ENCODE measurements at regions not wholly inside any gene's neighbourhood (a gene's known extent, or its start where the extent isn't known, plus 50 kb on each side); places are given as distances from the start of the nearest gene placed in this dataset.

DNA sequence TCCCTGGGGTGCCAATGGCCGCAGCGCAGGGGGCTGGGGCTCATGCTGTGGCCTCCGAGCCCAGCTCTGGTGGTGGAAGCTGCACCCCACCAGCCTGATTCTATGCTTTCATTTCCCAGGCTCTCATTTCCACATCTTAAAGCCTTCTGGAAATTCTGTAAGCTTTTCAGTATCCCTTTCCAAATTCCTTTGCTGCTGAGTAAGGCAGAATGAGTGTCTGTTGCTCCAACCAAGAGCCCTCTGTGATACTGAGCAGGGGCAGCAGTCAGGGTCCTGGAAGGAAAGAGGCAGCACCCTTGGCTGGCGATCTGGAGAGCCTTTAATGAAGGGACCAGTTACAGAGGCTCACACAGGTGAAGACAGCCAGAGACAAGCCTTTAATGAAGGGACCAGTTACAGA, 79.5 kb upstream of the FOXF1 start:
- DNase-seq, result no peak

DNA sequence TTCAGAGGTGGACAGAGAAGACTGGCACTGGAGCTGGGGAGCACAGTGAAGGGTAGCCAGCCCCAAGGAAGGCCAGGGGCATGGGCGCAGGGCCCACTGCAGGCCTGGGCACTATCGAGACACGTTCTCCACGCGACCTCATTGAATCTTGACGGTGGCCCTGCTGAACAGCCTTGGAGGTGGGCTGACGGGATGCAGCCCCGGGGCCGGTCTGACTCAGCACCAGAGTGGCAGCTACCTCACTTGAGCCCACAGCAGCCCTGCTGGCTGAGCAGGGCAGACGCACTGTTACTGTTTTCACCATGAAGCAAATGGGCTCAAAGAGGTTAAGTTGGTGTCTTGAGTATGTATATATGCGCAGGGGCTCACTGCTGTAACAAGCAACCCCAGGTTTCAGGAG, 78.8 kb upstream of the FOXF1 start:
- no peak for DNase-seq

DNA sequence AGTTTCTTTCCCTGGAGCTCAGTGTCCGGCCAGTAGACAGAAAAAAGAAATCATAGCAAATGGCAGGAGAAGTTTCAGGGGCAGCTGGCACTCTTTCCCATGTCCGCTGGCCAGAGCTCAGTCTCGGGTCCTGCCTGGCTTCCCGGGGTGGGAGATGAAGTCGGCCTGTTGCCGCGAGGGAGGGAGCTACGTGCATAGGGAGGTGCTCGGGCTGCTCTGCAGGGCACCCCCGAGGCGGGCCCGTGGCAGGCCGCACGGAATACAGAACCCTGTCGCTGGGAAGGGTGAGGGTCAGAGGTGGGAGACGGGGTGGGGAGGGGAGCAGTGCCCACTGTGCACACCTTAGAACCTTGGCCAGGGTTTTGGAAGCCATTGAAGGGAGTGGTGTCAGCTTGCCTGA, 78.3 kb upstream of the FOXF1 start:
- no peak for DNase-seq

DNA sequence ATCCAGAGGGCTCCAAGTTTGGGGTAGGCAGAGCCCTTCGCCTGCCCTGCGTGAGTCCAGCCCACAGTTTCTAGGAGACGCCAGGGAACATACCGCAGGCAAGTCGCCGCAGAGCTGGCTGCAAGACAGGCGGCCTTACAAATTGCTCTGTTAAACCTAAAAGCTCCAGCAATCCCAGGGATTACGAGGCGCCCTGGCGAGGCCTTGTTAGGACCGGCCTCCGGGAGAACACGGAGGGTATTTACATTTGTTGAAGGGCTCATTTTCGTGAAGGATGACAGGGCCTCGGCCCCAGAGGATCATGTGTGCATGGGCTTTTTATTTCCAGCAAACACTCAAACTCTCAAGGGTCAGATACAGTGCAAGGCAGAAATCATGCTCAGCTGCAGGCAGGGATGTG, 77.6 kb upstream of the FOXF1 start:
- no peak for DNase-seq

DNA sequence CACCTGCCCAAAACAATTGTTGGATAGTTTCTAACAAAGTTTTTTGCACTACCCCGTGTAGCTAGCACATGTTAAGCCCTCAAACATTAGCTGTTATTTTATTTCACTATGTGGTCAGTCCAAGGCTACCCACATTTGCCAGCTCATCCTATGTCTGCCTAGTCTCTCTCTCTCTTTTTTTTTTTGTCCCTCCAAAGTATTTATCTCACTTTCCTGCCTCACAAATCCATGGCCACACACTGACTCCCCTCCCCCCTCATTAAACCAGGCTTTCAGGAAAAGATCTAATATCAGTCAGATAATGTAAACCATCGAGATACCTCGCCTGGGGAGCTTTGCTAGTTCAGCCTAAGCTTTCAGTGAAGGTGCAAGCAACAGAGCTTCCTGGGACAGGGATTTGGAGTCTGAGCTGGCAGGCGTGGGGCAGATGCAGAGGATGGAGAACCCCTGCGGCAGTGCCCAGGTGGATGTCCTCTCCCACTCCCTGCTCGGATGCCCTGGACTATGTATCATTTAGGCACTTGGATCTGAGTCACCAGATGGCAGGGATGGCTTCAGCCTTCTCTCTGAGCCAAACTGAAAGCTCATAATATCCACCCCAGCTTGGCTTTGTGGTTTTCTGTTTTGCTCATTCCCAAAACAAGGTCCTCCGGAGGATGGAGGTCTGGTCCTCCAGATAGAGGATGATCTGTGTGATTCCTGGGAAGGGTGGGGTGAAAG, 73.7 kb upstream of the FOXF1 start:
- DNase-seq, result no peak

DNA sequence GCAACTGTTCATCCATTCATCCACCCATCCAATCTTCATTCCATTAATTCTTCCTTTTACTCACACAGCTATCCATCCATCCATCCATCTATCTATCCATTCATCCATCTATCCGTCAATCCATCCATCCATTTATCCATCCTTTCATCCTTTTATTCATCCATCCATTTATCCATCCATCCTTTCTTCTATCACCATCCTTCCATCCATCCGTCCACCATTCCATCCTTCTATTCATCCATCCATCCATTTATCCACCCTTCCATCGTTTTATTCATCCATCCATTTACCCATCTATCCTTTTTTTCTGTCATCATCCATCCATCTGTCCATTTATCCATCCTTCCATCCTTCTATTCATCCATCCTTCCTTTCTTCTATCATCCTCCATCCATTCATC, 73.0 kb upstream of the FOXF1 start:
- DNase-seq, result no peak

DNA sequence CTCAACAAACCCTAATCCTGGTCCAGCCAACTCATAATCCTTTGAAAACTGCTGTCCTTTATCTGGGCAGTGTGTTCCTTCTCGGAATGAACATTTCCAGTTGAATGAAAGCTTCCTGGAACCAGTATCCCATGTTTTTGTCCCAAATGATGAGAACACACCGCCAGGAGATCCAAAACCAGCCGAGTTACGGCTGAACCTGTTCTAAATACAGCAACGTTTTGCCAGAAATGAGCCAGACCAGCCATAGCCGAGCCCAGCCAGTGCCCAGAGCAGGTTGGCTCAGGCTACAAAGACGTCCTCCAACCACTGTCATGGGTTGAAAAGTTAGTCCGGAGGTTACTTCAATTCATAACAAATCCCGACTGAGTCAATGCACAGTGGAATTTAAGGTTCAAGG, 67.6 kb upstream of the FOXF1 start:
- no peak for DNase-seq

DNA sequence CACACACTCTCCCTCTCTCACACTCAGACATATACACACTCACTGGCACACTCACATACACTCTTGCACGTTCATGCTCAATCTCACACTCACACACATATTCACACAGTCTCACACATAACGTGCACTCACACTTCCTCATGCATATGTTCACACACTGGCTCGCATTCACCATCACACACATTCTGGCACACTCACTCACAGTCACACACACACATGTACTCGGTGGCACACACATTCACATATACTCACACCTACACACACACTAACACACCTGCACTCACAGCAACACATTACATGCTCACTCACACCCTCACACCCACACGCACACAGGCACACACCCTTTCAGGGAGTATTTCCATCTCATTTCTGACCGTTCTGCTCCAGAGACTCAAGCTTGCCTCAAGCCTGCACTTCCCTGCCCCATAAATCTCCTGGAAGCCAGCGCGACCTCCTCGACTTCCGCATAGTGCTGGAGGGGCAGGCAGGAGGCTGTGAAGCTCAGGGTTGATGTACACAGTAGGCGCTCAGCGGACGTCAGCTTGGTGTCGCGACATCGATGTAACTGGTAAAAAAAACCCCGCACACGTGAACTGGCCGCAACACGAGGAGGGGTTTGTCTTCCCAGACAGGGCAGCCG, 66.7 kb upstream of the FOXF1 start:
- DNase-seq, result no peak

DNA sequence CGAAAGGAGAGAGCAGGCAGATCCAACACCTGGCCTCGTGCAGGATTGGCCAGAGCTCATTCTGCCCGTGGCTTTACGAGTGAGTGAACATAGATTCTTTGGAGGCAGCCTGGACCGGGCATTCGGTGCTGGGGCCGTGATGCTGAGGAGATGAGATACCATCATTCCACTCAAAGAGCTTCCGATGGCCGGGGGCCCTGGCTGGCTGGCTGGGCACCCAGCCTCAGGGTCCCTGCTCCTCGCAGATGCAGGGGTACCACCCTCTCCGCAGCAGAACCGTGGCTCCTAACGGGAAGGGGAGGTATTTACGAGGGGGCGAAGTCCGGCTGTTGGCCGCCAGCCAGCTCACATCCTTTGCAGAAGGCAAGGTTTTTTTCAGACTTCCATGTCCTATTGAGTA, 66.1 kb upstream of the FOXF1 start:
- DNase-seq, result no peak

DNA sequence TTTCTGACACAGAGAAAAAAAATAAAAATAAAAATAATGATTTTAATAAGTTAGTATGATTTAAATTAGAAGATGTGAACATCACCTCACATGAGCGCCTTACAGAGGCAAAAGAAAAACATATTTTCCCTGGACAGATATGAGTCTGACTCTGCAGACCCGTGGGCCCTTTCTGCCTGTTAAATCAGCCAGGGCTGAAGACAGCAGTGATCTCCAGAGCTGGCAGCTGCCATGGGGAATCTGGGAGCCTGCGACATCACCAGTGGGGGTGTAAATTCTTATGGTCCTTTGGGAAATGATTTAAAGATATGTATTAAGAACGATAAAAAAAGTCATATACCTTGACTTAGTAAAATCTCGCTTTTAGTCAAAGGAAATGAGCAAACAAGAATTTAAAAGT, 65.7 kb upstream of the FOXF1 start:
- no peak for DNase-seq

DNA sequence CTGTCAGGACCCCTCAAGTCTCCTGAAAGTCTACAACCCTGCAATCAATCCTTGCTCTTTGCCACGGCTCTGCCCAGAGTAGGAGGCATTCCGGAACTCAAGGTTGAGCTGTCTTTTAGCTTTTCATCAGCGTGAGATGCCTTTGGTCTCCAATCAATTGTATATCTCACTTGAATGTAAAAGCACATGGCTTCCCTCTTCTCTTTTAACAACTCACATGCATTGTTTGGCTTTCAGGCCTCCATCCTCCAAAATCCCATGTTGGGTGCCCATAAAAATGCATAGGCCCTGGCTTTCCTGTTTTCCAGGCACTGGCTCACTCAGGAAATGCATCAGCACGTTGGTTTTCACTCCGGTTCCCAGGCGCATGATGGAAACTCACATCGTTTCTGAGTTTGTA, 64.0 kb upstream of the FOXF1 start:
- DNase-seq, result no peak

DNA sequence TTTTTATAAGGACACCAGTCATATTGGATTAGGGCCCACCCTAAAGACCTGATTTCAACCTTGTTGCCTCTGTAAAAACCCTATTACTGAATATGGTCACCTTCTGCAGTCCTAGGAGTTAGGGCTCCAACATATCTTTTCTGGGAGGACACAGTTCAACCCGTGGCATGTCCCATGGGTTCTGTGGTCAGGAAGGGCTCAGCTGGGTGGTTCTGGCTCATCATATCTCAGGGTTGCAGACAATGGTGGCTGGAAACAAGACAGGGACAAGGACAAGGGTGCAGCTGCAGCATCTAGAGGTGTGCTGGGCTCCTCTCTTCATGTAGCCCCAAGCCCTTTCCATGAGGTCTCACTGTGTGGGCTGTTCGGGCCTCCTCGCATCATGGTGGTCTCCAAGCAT, 63.1 kb upstream of the FOXF1 start:
- DNase-seq, result no peak

DNA sequence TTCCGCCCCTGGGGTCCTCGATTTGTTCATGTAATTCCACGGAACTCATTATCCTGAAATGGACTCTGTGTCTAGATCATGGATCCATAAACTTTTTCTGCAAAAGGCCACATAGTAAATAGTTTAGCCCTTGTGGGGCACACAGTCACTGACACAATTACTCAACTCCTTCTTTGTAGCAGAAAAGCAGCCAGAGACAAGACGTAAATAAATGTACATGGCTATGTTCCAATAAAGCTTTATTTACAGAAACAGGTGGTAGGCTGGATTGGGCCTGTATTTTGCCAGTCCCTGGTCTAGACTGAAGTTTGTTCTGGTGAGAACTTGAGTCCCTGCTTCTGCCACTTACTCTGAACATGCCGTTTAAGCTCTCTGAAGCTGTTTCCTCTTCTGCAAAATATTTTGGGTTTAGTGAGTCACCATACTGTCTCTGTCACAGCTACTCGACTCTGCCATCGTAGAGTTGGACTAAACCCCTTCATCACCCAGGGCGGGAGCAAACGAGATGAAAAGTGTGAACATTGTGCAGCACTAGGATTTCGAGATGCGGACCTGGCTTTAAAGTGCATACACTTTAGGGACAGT, 61.9 kb upstream of the FOXF1 start:
- DNase-seq, result no peak

DNA sequence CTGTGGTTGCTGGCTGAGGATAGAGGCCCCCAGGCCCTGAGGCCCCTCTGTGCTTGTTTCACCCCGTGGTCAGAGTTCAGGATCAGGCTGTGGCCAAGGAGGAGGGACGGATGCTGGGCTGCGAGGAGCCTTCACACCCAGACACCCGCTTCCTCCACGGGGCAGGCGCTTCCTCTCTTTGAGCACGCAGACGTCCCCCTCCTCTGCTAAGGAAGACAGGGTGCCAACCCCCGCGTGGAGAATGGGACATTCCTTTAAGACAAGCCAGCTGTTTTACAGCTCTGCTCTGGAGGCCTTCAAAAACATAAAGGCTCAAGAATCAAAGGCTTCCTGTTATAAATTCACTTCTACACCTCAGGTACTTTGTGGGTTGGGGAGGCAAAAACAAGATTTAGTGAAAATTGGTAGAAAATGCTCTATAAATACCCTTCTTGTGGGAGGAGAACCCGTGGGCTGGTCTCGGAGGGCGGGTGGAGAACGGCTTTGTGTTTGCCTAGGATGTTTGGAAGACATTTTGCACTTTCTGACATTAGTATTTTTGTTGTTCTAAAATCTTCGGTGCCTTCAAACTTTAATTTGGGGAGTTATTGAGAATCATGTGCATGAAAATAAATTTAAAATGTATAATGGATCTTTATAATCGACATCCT, 60.8 kb upstream of the FOXF1 start:
- no peak for DNase-seq

DNA sequence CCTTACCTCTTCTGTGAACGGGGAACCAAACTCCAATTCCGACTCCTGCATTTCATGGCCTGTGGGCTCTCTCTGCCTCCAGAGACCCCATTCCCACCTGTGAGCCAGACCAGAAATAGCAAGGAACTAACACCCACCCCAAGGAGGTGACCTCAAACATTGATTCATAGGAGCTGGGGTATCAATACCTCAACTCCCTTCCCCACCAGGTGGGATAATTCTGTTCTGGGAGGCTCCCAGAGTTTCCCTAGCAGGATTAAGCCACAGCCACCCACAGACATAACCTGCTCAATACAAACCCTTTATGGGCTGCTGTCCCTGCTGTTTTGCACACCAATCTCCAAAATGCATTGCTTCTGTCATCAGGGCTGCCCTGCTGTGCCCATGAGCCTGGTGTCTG, 59.6 kb upstream of the FOXF1 start:
- DNase-seq, result no peak

DNA sequence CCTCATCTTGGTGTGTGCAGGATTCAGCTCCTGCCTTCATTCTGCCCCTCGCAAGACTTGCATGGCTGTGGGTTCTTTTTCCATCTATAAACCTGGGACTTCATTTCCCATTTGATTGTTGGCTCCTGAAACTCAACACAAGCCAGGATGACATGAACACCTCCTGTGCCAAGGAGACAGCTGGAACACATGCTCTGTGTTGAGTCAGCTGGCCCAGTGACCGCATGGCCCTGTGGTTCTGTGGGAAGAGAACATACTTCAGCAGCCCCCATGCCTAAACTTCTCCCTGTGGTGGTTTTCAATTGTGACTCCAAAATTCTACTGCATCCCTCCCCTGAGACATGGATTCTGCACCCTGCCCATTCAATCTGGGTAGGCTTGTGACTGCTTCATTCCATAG, 57.9 kb upstream of the FOXF1 start:
- DNase-seq, result no peak

DNA sequence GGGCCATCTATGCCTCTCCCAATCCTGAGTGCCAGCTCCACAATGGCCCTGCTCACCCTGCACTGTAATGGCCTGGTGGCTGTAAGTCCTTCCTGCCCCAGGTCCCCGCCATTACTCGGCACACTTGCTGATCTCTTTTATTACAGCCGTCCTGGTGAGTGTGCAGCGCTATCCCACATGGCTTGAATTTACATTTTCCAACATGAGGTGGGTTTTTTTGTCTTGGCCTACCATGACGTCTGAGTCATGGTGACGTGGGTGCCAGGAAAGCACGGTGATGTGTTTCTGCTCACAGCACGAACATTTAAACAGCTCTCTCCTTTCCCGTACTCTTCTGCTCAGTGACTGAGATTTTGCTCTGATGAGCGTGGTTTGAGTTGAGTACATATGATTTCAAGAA, 55.2 kb upstream of the FOXF1 start:
- no peak for DNase-seq

DNA sequence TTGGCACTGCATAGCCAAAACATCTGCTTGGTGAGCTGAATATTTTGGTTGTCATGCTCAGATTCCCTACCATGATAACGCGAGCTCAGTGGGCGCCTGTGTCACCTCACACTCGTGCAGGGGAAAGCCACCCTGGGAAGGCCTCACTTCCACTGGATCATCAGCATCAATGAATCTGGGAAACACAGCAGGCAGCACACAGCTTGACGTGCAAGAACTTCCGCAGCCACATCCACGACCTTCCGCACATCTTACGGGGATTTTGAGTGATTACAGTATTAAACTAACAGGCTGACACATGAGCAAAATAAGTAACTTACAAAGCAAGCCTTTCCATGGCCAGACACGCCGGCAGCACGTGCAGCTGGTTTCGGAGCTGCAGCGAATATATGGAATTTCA, 54.7 kb upstream of the FOXF1 start:
- DNase-seq, result no peak

DNA sequence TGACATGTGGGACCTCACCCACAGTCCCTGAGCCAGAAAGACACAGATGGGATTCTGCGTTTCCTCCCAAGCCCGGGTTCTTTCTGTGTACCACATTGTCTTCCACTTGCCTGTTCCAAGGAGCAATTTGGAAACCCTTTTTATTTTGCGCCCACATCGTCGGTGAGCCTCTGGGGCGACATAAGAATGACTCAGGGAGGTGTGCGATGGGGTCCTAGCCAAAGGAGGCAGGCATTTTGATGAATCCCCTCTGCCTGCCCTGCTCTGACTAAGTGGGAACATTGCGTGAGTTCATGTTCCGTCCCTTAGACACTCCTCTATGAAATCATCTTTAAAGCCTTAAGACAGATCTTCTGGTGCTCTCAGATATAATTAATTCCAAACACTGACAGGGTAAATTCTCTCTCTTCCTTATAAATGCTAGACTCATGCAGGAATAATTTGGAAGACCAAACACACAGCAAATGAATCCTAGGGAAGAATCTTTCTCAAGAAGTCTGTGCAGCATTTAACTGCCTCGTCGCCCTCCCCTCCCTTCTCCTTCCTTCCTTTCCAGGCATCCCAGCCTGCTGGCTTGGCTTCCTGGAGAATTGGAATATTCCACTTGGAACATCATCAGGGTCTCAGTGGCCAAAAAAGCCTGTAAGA, 52.7 kb upstream of the FOXF1 start:
- DNase-seq, result no peak

DNA sequence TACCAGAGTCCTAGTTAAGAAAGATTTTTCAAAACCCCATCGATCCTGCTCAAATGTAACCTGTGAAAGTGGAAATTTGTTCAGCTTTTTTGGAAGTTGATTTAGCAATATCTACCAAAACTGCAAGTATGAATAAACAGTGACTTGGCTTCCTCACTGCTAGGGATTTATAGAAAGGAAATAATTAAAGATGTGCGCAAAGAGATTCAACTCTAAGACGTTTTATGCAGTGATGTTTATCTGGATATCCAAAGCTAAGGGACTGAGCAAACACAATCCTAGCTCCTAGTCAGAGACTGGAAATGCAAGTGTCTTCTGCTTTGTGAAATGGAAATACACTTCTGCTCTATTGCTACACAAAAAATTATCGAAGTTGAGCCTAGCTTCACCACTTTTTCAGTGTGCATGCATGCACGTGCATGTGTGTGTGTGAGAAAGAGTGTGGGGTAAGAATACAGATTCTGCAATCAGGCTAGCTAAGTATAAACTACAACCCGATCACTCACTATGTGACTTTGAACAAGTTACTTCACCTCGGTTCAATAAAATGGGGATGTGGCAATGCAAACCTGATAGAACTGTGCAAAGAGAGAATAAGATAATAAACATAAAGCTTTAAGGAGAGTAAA, 52.1 kb upstream of the FOXF1 start:
- no peak for DNase-seq

DNA sequence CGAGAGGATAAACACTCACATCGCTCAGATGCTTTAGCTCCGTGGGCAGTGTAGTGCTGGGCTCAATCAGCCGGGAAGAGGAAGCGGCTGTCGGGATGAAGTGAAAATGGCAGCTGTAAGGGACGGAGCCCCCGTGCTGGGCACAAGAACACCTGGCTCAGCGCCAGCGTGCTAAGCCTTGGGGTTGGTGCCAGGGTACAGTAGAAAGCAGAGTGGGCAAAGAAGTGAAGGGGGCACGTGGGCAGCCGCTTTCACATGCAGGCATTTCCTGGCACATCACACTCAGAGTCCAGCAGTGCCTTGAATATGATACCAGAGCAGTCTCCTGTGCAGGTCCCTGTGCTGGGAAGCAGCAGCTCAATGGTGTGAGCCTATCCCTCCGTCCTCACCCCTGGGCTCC, 51.1 kb upstream of the FOXF1 start:
- no peak for DNase-seq
